Fibroblast of skin of abdomen (primary cell): ENCODE measurements at regions not wholly inside any gene's neighbourhood (a gene's known extent, or its start where the extent isn't known, plus 50 kb on each side); places are given as distances from the start of the nearest gene placed in this dataset.
"Not testable (repeated sequence)": the region's sequence is repeated elsewhere in the genome, so short reads cannot be mapped to it uniquely, and the experiment has no call there.

Experiments used
- DNase-seq: peaks from one replicate; pipeline ENCODE4 v3.0.0-alpha.2; 2013

DNA sequence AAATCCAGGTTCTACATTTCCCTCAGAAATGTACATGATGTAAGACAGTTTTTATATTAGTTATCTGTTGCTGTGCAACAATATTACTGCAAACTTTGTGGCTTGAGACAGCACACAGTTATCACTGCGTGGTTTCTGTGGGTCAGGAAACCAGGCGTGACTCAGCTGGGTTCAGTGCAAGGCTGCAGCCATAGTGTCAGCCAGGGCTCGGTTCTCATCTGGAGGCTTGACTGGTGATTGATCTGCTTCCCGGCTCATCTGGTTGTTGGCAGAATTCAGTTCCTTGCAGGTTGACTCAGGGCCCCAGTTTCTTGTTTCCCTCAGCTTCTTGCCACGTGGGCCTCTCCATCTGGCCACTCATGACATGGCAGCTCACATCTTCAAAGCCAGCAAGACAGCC is 146.8 kb upstream of the ROPN1B start:
- DNase-seq: peak; percentile 88

DNA sequence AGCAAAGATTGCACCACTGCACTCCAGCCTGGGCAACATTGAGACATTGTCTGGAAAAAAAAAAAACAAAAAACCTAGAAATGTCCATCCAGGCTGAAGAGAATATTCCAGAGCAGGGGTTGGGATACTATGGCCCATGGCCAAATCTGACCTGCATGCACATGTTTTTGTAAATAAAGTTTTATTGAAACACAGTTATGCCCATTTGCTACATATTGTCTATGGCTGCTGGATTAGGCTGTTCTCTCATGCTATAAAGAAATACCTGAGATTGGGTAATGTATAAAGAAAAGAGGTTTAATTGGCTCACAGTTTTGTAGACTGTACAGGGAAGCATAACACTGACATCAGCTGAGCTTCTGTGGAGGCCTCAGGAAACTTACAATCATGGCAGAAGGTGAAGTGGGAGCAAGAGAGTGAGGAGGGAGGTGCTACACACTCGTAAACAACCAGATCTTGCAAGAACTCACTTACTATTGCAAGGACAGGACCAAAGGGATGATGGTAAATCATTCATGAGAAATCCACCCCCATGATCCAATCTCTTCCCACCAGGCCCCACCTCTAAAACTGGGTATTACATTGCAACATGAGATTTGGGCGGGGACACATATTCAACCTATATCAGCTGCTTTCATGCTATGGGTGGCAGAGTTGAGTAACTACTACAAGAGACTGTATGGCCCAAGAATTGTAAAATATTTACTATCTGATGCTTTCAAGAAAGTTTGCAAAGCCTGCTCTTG is 137.8 kb upstream of the ROPN1B start:
- not testable (repeated sequence) for DNase-seq

DNA sequence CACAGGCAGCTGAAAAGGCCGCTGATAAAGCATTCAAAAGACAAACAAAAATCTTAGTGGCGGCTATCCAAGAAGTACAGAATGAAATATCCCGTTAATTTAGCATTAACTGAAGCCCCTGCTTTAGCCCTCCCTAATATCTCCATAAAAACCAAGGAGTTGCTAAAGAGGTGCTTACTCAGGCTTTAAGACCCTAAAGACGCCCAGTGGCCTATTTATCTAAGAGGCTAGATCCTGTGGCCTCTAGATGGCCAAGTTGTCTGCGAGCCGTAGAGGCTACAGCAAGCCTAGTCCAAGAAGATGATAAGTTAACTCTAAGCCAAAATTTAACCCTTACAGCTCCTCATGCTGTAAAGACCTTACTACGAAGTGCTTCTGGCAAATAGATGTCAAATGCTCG is 133.4 kb upstream of the ROPN1B start:
- not testable (repeated sequence) for DNase-seq

GRCh38 chr3:125836011-125836551 is 132.9 kb upstream of the ROPN1B start:
- peak; percentile 36 for DNase-seq

GRCh38 chr3:125836786-125837185 is 132.2 kb upstream of the ROPN1B start:
- DNase-seq: not testable (repeated sequence)

- not testable (repeated sequence) for DNase-seq
Observed at GRCh38 chr3:125838857-125839256, 130.1 kb upstream of the ROPN1B start.

DNA sequence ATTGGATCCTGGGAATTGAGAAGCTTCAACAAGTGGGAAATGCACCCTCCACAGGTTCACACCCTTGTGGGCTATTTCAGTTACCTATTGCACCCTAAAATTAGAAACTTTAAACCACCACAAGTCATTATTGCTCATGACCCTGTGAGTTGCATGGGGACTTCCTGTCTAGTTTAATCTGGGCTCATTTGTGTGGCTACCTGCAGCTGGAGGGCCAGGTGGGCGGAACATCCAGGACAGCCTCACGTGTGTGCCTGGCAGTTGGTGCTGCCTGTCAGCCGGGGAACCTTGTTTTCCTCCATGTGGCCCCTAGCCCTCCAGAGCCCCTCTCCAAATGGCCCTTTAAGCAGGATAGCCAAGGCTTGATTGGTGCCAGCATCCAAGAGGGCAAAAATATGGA is 128.5 kb upstream of the ROPN1B start:
- not testable (repeated sequence) for DNase-seq

DNA sequence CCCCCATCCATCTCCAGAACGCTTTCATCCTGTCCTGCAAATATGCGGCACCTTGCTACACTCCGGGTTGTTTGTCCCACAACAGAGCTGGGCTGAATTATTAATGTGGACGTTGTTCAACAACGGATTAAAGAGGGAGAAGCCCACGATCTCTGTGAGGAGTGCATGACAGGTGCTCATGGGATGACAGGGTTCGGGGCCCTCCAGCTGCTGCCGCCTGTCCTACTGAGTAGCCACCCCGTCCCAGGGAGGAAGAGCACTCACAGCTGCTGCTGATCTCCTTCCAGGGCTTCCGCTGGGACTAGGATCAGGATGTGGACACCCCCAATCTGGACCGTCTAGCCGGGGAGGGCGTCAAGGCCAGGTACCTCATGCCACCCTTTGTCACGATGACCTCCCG is 121.0 kb upstream of the ROPN1B start:
- not testable (repeated sequence) for DNase-seq

DNA sequence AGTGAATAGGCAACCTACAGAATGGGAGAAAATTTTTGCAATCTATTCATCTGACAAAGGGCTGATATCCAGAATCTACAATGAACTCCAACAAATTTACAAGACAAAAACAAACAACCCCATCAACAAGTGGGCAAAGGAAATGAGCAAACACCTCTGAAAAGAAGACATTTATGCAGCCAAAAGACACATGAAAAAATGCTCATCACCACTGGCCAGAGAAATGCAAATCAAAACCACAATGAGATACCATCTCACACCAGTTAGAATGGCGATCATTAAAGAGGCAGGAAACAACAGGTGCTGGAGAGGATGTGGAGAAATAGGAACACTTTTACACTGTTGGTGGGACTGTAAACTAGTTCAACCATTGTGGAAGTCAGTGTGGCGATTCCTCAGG is 114.0 kb upstream of the ROPN1B start:
- DNase-seq: not testable (repeated sequence)

DNA sequence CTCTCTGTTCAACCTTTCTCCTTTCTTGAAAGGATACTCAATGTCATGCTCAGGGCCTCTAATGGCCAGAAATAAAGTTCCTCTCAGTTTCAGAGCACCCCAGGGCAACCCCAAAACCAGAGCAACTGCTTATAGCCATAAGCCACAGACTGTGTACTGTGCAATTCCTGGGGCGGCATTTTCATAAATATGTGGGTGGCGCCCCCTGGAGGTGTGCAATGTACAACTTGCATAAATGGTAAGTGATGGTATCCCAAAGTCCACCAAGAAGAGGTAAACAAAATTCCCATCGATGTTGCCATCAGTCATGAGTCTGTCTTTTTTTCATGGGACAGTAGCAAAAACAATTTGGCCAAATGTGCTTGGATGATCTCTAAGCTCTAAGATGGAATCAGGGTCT is 108.4 kb upstream of the ROPN1B start:
- DNase-seq: not testable (repeated sequence)

DNA sequence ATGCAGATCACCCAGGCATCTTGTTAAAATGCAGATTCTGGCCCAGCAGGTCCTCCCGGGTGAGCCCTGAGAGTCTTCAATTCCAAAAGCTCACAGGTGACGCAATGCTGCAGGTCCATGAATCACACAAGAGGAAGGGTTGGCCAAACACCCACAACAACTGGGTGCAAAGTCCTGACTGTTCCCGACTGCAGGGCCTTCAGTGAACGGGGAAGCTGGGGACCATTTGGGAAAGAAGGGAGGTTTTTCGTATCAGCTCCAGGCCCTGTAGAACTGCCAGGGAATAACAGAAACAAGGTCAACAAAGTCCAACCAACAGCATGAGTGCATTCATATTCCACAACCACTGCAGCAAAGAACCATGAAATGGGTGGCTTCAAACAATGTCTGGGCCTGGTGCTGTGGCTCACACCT is 106.1 kb upstream of the ROPN1B start:
- not testable (repeated sequence) for DNase-seq

GRCh38 chr3:125864532-125864931 is 104.4 kb upstream of the ROPN1B start:
- DNase-seq: not testable (repeated sequence)

DNA sequence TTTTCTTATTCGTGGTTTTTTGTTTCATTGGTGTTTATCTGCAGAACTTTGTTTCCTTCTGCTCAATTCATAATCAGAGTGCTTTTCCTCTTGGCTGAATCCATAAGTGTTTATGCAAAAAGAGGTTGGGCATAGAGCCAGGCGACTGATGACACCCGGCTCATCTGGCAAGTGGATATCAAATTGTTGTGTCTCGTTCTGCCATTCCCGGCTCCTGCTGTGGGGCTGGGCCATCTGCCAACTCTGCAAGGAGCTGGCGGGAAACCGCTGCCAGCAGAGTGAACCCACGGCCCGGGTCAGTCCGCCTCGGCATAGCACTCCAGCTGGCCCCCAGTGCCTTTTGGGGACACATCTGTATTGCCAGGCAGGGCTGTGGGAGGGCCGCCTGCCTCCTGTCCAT is 83.0 kb upstream of the ROPN1B start:
- DNase-seq: peak; percentile 84

DNA sequence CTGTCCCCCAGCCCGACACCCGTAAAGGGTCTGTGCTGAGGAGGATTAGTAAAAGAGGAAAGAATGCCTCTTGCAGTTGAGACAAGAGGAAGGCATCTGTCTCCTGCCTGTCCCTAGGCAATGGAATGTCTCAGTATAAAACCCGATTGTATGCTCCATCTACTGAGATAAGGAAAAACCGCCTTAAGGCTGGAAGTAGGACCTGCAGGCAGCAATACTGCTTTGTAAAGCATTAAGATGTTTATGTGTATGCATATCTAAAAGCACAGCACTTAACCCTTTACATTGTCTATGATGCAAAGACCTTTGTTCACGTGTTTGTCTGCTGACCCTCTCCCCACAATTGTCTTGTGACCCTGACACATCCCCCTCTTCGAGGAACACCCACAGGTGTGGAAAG is 69.8 kb upstream of the ROPN1B start:
- DNase-seq: not testable (repeated sequence)

GRCh38 chr3:125901473-125901872 is 67.5 kb upstream of the ROPN1B start:
- not testable (repeated sequence) for DNase-seq

- DNase-seq: not testable (repeated sequence)
Observed at GRCh38 chr3:125903780-125904455, 65.1 kb upstream of the ROPN1B start.

DNA sequence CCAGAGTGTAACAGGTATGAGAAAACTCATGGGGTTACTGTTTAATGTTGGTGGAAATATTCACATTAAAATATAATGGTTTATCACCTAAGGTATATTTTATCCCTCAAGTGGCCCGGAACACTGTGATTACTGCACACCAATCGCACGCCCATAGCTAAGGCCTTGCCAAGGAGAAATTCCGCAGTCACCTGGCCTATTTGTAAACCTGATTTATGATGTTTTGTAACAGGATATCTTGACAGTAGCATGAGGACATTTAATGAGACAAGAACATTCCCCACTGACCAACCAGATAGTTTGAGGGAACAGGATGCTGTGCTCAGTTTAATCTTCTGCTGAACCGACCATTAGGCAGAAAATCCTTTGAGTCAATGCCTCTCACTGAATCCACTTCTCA is 61.7 kb upstream of the ROPN1B start:
- DNase-seq: not testable (repeated sequence)

DNA sequence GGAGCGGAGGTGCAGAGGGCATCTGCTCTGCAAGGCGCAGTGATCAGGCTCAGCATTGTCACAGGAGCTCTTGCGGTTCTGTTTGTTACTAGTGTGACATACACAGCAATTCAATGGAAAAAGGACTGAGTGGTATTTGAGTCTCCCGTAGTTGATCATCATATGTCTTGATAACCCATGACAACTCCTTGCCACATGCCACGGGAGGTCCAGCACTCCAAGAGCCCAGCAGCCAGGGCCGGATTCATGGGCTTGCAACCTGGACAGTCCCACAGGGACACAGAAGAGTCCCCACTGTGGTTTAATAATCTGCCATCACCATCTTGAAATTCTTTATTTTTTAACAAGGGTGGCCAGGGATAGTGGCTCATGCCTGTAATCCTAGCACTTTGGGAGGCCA is 58.1 kb upstream of the ROPN1B start:
- not testable (repeated sequence) for DNase-seq

DNA sequence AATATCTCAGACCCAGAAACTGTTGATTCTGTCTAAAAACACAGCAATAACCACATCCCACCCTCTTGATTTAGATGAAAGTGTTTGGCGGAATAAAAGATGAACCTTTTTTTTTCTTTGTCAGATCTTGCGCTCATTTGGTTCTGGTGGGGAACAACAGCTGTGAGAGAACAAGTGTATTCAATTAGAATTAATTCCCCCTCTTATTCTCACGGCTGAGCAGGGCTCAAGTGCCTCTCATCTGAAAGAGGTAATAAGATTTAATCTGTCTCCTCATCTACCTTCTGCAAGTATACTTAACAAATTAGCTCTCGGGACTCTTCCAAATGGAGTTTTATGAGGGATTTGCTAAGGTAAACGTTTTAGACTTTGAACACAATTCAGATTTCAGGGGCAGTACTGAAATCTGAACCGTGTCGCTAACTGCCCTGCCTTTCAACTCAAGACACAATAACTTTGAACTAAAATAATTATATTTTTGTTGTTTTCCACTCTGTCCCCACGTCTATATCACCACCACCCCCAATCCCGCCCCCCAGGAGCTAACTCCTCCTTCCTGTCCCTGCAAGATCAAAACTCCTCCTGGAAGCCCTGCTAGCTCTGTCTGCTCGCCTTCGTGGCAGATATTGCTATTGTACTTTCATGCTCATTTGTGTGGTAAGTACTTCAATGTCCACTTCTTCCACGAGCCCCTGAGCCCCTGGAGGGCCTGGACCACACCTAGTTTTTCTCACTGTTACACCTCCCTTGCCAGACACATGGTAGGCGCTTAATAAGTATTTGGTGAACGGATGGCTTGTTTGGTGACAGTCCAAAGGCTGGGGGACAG is 54.2 kb upstream of the ROPN1B start:
- peak; percentile 50 for DNase-seq

- DNase-seq: peak; percentile 33
Observed at GRCh38 chr3:125915437-125915787, 53.6 kb upstream of the ROPN1B start.

DNA sequence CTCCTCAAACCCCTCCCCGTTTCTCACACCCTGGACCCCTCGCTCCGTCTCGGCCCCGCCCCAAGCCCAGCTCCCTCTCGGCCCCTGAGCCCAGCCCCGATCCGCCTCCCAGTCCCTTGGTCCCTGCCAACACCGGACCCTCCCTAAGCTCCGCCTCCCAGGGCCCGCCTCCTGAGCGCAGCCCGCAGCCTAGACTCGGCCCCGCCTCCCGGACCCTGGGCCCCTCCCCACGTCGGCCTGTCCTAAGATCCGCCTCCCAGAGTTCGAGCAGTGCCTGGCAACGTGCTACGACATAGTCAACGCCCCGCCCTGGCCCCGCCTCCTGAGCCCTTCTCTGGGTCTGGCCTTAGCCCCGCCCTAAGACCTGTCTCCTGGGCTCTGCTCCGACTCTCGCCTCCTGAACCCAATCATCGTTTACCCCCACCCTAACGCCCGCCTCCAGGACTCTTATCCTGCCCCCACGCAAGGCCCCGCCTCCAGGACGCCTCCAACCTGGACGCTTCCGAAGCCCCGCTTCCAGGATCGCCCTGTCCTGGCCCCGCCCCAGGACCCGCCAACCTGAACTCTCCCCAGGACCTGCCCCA is 53.1 kb upstream of the ROPN1B start:
- DNase-seq: peak; percentile 99

DNA sequence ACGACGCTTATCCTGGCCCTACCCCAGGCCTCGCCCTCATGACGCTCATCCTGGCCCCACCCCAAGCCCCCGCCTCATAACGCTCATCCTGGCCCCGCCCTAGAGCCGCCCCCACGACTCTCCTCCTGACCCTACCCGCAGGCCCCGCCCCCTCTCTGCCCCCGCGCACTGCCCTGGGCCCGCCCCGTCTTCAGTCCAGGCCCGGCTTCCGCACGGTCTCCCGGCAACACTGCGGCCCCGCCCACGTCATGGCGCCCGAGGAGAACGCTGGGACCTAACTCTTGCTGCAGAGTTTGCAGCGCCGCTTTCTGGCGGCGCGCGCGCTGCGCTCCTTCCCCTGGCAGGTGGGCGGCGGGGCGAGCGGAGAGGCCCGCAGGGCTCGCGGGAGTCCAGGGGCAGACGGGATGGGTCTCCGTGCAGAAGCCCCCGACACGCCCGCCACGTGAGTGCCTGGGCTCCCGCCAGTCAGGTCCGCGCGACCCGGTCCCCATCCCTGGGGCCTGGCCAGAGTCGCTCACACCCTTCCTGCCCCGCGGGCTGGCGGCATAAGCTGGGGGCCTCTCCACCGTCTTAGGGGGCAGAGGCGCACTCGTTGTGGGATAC is 52.5 kb upstream of the ROPN1B start:
- DNase-seq: peak; percentile 97
